Muscle of arm (tissue), 1 donor: ENCODE measurements at regions not wholly inside any gene's neighbourhood (a gene's known extent, or its start where the extent isn't known, plus 50 kb on each side); places are given as distances from the start of the nearest gene placed in this dataset.
A peak's percentile ranks its signal among the peaks of the same experiment; 100 is the strongest.

Source experiments
- DNase-seq: peaks from one replicate; pipeline ENCODE4 v3.0.0-alpha.2; 2013

DNA sequence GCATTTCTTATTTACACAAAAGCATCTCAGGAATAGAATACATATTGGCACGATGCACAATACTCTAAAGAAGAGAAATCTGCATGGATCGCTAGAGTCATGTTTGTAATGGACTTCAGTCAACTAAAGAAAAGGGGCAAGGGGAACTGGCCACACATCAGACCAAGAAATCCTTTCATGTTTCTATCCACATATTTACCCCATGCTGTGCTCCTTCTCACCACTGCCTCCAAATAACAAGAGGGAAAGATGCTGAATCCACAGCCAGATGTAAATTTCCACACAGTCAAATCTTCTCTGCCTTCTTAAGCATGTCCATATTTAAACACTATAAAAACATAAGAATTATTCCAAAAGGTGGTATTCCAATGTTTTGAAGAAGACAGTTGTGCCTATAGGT, 67.6 kb downstream of the COX18 start:
- DNase-seq: no peak

GRCh38 chr4:72997409-72997808, 72.1 kb downstream of the COX18 start:
- DNase-seq: no peak

GRCh38 chr4:72994670-72995069, 74.8 kb downstream of the COX18 start:
- DNase-seq: no peak

- DNase-seq: no peak
Measured at GRCh38 chr4:72993876-72994275, 75.6 kb downstream of the COX18 start.

DNA sequence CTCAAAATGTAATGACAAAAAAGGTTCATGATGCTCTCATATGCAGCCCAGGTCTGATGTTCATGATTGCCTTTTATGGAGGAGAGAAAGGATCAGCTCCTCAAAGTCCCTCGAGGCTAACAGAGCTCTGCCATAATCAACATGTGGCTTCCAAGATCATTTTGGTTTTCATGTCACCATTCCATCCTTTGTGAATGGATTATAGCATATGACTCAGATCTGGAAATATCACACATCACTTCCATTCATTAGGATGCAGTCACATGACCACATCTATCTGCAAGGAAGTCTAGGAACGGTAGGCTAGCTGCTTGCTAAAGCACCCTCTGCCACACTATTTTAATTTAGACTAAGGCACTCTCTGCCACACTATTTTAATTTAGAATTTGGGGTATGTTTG, 77.6 kb downstream of the COX18 start:
- DNase-seq: no peak

- no peak for DNase-seq
Measured at GRCh38 chr4:72987741-72988729, 81.5 kb downstream of the COX18 start.

DNA sequence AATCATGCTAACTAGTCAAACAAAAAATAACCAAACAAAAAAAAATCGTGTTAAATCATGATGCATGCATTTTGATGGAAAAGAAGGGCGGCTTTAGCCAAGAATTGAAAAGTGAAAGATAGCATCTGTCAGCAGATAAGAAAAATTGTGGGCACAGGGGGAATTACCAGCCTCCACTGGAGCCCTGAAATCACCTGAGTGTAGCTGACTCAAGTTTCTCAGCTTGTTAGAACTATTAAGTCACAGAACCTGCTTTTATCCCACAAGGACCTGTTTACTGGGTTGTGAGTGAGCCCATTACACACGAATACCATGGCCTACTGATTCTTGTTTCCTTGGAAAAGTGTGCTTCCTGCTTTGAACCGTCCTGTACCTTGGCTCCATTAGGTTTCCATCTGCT, 85.2 kb downstream of the COX18 start:
- DNase-seq: no peak

- DNase-seq: no peak
Measured at GRCh38 chr4:72983709-72984108, 85.8 kb downstream of the COX18 start.

DNA sequence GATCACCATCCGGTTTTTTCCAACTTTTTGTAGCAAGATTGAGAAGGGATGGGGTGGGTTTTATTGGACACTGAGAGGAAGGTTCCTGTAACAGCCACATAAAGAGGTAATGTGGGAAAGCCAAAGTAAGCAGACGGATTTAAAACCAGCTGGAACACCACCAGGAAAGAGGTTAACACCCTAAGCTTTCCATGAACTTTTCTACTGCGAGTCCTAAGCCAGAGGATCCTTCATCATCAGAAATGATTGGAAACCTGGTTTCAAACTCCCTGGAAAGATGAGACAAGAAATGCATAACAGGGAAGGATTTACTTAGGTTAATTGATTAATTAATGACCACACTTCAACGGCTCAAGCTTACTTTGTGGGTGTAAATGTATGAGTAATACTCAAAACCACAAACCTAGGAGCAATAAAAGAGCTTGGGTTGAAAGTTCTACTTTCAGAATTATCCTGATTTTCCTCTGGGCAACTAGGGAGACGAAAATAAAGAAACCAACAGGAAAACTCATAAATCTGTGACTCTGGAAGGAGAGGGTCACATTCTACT, 91.5 kb downstream of the COX18 start:
- no peak for DNase-seq

- DNase-seq: no peak
Measured at GRCh38 chr4:72975488-72975784, 94.1 kb downstream of the COX18 start.

- DNase-seq: no peak
Measured at GRCh38 chr4:72974694-72975487, 94.6 kb downstream of the COX18 start.

DNA sequence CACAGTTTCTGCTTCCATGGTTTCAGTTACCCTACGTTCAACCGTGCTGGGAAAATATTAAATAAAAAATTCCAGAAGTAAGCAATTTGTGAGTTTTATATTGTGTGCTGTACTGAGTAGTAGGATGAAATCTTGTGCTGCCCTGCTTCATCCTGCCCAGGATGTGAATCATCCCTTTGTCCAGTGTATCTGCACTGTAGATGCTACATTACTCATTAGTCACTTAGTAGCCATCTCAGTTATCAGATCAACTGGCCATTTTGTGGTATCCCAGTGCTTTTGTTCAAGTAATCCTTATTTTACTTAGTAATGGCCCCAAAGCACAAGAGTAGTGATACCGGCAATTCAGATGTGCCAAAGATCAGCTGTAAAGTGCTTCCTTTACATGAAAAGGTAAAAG, 97.9 kb downstream of the COX18 start:
- no peak for DNase-seq

DNA sequence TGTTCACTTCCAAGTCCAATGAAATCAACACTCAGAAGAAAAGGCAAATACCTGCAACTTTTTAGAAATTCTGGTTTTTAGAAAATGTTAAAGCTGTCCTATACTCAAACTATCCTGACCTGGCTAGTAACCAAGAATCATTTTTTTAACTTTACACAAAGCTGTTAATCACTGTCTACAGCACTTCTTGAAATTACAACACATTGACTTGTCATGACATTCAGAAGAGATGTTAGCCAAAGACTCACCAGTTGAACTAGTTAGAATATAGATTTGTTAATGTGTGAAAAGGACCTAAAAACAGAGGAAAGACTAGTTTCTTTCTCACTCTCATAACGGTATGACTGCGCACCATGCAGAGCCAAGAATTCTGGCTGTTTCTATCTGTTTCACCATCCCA, 98.8 kb downstream of the COX18 start:
- DNase-seq: no peak

GRCh38 chr4:72969976-72970375, 99.5 kb downstream of the COX18 start:
- DNase-seq: peak; percentile 52

- DNase-seq: no peak
Measured at GRCh38 chr4:72966652-72967051, 102.9 kb downstream of the COX18 start.

DNA sequence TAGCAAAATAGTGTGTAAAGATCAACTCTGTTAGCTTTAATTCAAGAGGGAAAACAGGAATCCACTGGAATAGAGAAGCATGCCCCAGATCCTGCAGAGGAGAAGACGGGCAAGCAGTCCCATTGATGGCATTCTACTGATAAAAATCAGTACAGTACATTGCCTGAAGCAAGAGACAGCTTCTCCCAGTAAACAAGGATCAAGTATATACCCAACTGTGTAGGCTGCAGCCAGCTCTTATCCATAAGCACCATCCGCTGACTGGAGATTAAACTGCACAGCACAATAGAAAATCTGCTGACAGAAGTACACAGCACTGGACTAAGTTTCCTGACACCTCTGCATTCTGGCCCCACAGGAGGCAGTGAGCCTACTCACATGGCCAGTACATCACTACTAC, 110.1 kb downstream of the COX18 start:
- DNase-seq: no peak

DNA sequence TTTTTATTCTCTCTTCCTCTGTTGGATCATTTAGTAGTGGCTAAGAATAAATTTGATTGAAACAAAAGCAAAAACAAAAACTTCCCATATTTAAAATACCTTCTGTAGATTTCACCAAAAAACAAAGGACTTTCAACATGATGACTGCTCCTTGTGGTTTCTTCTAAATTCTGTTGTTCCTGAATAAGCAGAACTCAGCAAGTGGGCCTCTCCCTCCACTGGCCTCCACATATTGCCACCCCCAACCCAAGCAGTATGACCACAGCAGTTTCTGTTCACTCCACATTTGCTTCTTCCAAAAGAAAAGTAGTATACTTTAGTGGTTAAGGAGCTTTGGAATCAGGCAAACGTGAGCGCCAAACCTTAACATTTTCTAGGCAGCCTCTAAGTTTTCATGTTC, 114.7 kb downstream of the COX18 start:
- no peak for DNase-seq

DNA sequence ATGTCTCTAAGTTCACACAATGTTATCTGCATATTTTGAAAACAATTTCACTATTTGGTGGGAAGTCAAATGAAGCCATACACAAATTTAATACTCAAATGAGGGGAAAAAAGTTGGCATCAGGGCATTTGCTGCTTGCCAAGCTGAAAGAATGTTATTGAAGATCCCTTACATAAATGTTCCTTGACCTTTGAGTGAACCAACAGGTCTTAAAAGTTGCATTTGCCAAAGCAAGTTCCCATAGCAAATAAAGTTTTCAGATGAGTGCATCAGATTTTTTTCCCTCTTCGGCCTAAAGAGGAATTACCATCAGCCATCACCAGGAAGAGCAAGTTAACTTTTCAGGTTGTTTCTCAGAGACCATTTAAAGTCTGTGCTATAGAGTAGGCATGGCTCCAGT, 115.9 kb downstream of the COX18 start:
- DNase-seq: no peak

GRCh38 chr4:72951628-72952027, 117.9 kb downstream of the COX18 start:
- DNase-seq: no peak

DNA sequence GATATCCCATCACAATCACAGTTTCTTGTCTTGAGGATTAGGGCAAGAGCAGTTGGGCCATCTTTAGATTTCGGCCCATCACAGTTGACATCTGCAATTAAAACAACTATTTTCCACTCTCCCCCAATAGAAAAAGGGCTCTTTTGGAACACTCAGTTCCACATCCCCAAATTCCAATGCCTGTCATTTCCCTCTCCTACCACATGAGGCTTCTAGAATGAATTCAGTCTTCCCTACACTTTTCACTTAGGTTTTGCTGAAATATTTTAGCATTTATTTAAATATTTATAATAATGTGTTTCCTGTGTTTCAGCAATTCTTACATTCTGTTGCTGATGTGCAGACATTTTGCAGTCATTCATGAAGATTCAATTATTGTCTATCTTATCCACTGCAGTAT, 118.4 kb downstream of the COX18 start:
- no peak for DNase-seq

DNA sequence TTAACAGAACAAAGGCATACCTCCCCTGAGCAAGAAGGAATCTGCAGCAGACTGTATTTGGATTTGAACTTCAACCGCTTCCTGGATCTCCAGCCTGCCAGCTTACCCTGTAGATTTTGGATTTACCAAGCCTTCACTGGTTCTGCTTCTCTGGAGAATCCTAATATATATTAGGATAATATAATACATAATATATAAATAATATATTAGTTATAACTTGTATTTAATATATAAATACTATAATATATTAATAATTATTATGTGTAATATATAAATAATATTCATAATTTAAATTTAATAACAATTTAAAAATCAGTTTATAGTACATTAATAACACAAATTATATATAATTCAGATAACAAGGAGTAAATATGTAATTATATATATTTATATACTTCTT, 121.4 kb downstream of the COX18 start:
- DNase-seq: no peak

GRCh38 chr4:72945719-72946336, 123.7 kb downstream of the COX18 start:
- DNase-seq: no peak

DNA sequence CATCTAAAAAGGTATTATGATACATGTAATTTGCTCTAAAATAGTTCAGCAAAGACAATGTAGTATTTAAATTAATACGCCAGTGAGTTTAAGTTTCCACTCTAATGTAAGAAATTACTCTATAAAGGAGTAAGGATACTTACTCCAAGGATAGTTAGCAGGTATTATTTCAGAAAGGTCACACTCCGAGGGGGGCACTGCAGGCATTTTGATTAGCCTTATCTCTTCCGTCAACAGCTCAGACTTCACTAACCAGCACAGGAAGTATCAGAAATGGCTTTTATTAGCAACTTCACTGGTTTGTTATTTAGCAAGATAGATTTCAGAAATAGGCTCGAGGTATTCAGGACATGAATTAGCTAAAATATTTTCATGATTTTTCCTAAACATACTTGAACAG, 127.0 kb downstream of the COX18 start:
- DNase-seq: no peak
